ENCODE measurements at regions not wholly inside any gene's neighbourhood (a gene's known extent, or its start where the extent isn't known, plus 50 kb on each side); places are given as distances from the start of the nearest gene placed in this dataset.
A peak's percentile ranks its signal among the peaks of the same experiment; 100 is the strongest.

DNA sequence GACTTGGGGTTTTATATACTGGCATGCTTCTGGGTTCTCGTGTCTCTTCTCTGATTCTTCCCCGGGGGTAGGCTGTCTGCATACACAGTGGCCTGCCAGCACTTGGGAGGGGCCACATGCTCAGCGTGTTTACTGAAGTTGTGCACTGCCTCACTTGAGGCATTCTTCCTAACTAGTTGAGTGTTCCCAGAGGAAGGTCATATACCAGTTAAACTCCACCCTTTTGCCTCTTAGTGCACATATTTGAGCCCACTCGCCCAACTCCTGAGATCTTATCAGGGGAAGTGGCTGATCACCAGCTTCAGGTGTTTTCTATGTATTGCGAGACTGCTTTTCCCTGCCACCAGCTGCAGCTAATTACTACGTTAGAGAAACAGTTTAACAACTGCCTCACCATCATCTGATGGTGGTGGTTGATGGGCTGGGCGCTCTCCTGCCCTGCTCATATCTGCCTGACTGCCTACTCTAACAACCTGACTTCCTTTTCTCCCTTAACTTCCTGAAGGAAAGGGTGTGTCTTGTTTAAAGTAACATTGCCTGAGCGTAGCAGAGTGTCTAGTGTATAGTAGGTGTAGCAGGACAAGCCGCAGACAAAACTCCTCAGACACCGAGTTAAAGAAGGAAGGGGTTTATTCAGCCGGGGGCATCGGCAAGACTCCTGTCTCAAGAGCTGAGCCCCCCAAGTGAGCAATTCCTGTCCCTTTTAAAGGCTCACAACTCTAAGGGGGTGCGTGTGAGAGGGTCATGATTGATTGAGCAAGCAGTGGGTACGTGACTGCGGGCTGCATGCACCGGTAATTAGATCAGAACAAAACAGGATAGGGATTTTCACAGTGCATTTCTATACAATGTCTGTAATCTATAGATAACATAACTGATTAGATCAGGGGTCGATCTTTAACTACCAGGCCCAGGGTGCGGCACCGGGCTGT, 60.1 kb upstream of the CLINT1 start:
- DNase-seq (ENCODE audit: low spot score in 2 of 2), result peak in 1 of 2 donors; percentile 86
- H3K4me3 ChIP-seq (ENCODE audit: low read depth, poor library complexity, severe bottlenecking), result no peak overlapping the region
- WGBS, 2 donors, result 30 to 36% methylated on average over 19 of the region's 19 CpGs
- TF ChIP-seq CTCF (IDR thresholded peaks at IDR 0.05) (no peak), POLR2A (IDR thresholded peaks at IDR 0.05) (no peak)
- intact Hi-C loops (cut with DNase I; ENCODE audit: low total_unique reads), result no loop called here

DNA sequence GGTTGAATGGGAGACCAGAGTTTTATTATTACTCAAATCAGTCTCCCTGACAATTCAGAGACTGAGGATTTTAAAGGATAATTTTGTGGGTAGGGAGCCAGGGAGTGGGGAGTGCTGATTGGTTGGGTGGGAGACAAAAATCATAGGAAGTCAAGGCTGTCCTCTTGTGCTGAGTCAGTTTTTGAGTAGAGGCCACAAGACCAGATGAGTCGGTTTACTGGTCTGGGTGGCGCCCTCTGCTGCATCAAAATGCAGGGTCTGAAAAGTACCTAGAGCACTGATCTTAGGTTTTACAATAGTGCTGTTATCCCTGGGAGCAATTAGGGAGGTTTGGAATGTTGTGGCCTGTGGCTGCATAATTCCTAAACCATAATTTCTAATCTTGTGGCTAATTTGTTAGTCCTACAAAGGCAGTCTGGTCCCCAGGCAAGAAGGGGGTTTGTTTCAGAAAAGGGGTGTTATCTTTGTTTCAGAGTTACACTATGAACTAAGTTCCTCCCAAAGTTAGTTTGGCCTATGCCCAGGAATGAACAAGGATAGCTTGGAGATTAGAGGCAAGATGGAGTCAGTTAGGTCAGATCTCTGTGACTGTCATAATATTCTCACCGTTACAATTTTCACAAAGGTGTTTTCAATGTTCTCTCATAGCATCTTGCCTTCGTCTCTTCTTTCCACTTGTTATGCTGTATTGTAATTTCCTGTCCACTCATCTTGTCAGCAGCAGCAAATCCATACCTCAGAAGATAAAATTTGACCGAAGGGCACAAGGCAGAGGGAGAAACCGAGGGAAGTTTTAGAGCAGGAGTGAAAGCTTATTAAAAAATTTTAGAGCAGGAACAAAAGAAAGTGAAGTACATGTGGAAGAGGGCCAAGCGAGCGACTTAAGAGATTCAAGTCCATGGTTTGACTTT, 59.2 kb upstream of the CLINT1 start:
- WGBS, 2 donors, result 40 to 43% methylated on average over 8 of the region's 8 CpGs
- H3K4me3 ChIP-seq (ENCODE audit: low read depth, poor library complexity, severe bottlenecking), result no peak overlapping the region
- DNase-seq (ENCODE audit: low spot score in 2 of 2), result peak; percentile 68 to 88
- TF ChIP-seq POLR2A (IDR thresholded peaks at IDR 0.05) (no peak), CTCF (IDR thresholded peaks at IDR 0.05) (no peak)
- intact Hi-C loops (cut with DNase I; ENCODE audit: low total_unique reads), result no loop called here

DNA sequence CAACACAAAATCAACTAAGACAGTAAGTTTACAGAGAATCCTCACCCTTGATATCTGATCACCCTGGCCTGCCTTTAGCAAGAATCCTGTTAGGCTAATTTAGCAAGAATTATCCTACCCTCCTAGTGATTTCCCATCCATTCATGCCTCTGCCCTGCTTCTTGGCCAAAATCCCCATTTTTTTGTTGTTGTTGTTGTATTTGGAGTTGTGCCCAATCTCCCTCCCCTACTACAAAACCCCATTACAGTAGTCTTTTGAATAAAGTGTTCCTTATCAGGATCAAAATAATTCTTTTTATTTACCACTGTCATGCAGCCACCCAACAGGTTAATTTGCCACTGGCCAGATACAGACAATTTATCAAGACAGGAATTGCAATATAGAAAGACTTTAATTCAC, 58.5 kb upstream of the CLINT1 start:
- no peak for TF ChIP-seq POLR2A (IDR thresholded peaks at IDR 0.05)
- no peak for TF ChIP-seq CTCF (IDR thresholded peaks at IDR 0.05)
- intact Hi-C loops (cut with DNase I; ENCODE audit: low total_unique reads), result no loop called here
- DNase-seq (ENCODE audit: low spot score in 2 of 2), result no peak
- H3K4me3 ChIP-seq (ENCODE audit: low read depth, poor library complexity, severe bottlenecking), result no peak overlapping the region

DNA sequence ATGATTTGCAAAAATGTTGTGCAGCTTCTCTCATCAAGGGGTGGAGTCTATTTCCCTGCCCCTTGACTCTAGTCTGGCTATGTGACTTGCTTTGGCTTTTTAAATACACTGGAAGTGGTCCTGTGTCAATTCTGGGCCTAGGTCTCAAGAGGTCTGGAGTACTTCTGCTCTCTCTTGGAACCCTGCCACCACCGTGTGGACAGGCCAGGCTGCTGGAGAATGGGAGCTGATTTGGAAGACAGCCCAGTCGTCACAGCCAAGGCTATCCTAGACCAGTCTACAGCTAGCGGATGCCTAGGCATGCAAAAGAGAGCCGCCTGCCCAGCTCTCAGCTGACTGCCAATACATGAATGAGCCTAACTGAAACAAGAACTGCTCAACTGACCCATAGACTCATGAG, 56.7 kb upstream of the CLINT1 start:
- intact Hi-C loops (cut with DNase I; ENCODE audit: low total_unique reads), result no loop called here
- WGBS, 2 donors, result 28 to 37% methylated on average over 4 of the region's 4 CpGs
- peak; percentile 50 to 86 for DNase-seq (ENCODE audit: low spot score in 2 of 2)
- TF ChIP-seq POLR2A (IDR thresholded peaks at IDR 0.05) (no peak), CTCF (IDR thresholded peaks at IDR 0.05) (no peak)
- H3K4me3 ChIP-seq (ENCODE audit: low read depth, poor library complexity, severe bottlenecking), result no peak overlapping the region

DNA sequence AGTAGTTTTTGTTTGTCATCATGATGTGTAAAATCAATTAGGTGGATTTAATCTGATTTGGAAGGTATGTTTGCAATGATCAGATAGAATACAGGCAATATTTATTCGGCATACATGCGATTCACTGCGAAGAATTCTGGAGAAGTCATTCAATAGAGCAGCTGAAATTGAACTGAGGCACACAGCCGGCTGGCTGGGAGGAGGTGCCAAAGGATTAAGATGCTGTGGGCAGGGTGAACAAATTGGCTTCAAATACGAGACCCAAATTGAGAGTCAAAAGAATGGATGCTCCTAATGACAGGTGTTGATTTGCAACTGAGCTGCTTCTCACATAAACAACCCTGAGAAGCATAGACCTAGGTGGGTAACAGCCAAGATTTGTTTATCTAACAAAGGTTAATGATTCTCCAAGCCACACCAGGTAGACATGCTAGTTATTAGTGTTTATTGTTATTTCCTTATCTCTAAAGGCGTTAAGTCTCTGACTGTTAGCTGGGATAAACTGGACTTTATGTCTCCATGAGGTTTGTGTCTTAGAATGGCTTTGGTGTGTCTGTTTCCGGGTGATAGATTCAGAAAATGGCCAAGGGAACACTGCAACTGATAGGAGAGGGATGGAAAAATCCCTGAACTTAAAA, 55.3 kb upstream of the CLINT1 start:
- no peak for TF ChIP-seq POLR2A (IDR thresholded peaks at IDR 0.05)
- no peak for TF ChIP-seq CTCF (IDR thresholded peaks at IDR 0.05)
- 74% methylated on average over 7 of the region's 7 CpGs for WGBS, 2 donors
- intact Hi-C loops (cut with DNase I; ENCODE audit: low total_unique reads), result no loop called here

More for the DNA sequence above, 55.3 kb upstream of the CLINT1 start:
- no peak for DNase-seq (ENCODE audit: low spot score in 2 of 2)
- no peak overlapping the region for H3K4me3 ChIP-seq (ENCODE audit: low read depth, poor library complexity, severe bottlenecking)

Measured in lower leg skin (tissue), 4 donors.